Nephron progenitor cell (in vitro differentiated cells): ENCODE measurements at regions not wholly inside any gene's neighbourhood (a gene's known extent, or its start where the extent isn't known, plus 50 kb on each side); places are given as distances from the start of the nearest gene placed in this dataset.

Experiments used
- DNase-seq: peaks from one replicate; pipeline ENCODE4 v3.0.0; 2021
- H3K27ac Mint-ChIP-seq: 2 replicates; pipeline ENCODE4 v1.8.0; 2021; ENCODE audit warnings: mild to moderate bottlenecking, moderate library complexity, mixed read lengths
- H3K27me3 Mint-ChIP-seq: 2 replicates; pipeline ENCODE4 v1.8.0; 2021; ENCODE audit warnings: mild to moderate bottlenecking, low read depth, mixed read lengths; ENCODE audit not compliant: poor library complexity
- H3K36me3 Mint-ChIP-seq: 2 replicates; pipeline ENCODE4 v1.8.0; 2021; ENCODE audit warnings: low read depth, mixed read lengths
- H3K4me1 Mint-ChIP-seq: 2 replicates; pipeline ENCODE4 v1.8.0; 2021; ENCODE audit warnings: mixed read lengths
- H3K4me3 Mint-ChIP-seq: 2 replicates; pipeline ENCODE4 v1.8.0; 2021; ENCODE audit warnings: mild to moderate bottlenecking, moderate library complexity, mixed read lengths
- H3K9me3 Mint-ChIP-seq: 2 replicates; pipeline ENCODE4 v1.8.0; 2021; ENCODE audit warnings: mild to moderate bottlenecking, moderate library complexity, mixed read lengths
- CTCF ChIP-seq: fragments of 200-600 bp; sonication (generic); IDR thresholded peaks from 2 replicates; pipeline ENCODE4 v1.5.0; 2021; ENCODE audit warnings: antibody characterized with exemption

- no peak for DNase-seq
- Mint-ChIP-seq H3K36me3 (no peaks in the 10 kb centered on the region), H3K4me3 (no peak overlapping the region), H3K27me3 (peaks cover 5% of the 10 kb centered on the region), H3K27ac (no peak overlapping the region), H3K9me3 (no peaks in the 10 kb centered on the region), H3K4me1 (no peaks in the 10 kb centered on the region)
- TF ChIP-seq CTCF = no peak
Measured at GRCh38 chr13:103640606-103641005, 574.4 kb upstream of the SLC10A2 start.

GRCh38 chr13:103639326-103639725 is 573.1 kb upstream of the SLC10A2 start:
- no peaks in the 10 kb centered on the region for H3K9me3 Mint-ChIP-seq

GRCh38 chr13:103638706-103639105 is 572.5 kb upstream of the SLC10A2 start:
- no peaks in the 10 kb centered on the region for H3K4me1 Mint-ChIP-seq
- H3K36me3 Mint-ChIP-seq = no peaks in the 10 kb centered on the region
- no peak overlapping the region for H3K4me3 Mint-ChIP-seq
- no peak overlapping the region for H3K27ac Mint-ChIP-seq
- H3K9me3 Mint-ChIP-seq = no peaks in the 10 kb centered on the region
- peaks cover 5% of the 10 kb centered on the region for H3K27me3 Mint-ChIP-seq
- no peak for DNase-seq
- TF ChIP-seq CTCF = no peak

More at GRCh38 chr13:103639326-103639725, 573.1 kb upstream of the SLC10A2 start:
- DNase-seq = no peak
- TF ChIP-seq CTCF = no peak
- peaks cover 5% of the 10 kb centered on the region for H3K27me3 Mint-ChIP-seq
- no peak overlapping the region for H3K4me3 Mint-ChIP-seq
- no peak overlapping the region for H3K27ac Mint-ChIP-seq
- H3K36me3 Mint-ChIP-seq = no peaks in the 10 kb centered on the region
- H3K4me1 Mint-ChIP-seq = no peaks in the 10 kb centered on the region

- no peak overlapping the region for H3K4me3 Mint-ChIP-seq
- no peaks in the 10 kb centered on the region for H3K27me3 Mint-ChIP-seq
- DNase-seq = no peak
- TF ChIP-seq CTCF = no peak
- no peak overlapping the region for H3K27ac Mint-ChIP-seq
- no peaks in the 10 kb centered on the region for H3K36me3 Mint-ChIP-seq
- H3K4me1 Mint-ChIP-seq = no peaks in the 10 kb centered on the region
- H3K9me3 Mint-ChIP-seq = no peaks in the 10 kb centered on the region
Measured at GRCh38 chr13:103634066-103634465, 567.8 kb upstream of the SLC10A2 start.

- no peak overlapping the region for H3K27ac Mint-ChIP-seq
- no peaks in the 10 kb centered on the region for H3K4me1 Mint-ChIP-seq
- H3K36me3 Mint-ChIP-seq = no peaks in the 10 kb centered on the region
- DNase-seq = no peak
- H3K9me3 Mint-ChIP-seq = no peaks in the 10 kb centered on the region
- no peak for TF ChIP-seq CTCF
- no peak overlapping the region for H3K4me3 Mint-ChIP-seq
- no peaks in the 10 kb centered on the region for H3K27me3 Mint-ChIP-seq
Measured at GRCh38 chr13:103625194-103625593, 559.0 kb upstream of the SLC10A2 start.

GRCh38 chr13:103618151-103618550 is 551.9 kb upstream of the SLC10A2 start:
- no peaks in the 10 kb centered on the region for H3K9me3 Mint-ChIP-seq
- H3K36me3 Mint-ChIP-seq = no peaks in the 10 kb centered on the region
- H3K4me1 Mint-ChIP-seq = no peaks in the 10 kb centered on the region
- TF ChIP-seq CTCF = no peak
- H3K4me3 Mint-ChIP-seq = no peak overlapping the region
- H3K27ac Mint-ChIP-seq = no peak overlapping the region
- no peaks in the 10 kb centered on the region for H3K27me3 Mint-ChIP-seq
- no peak for DNase-seq
